Progenitor cell of endocrine pancreas (in vitro differentiated cells): ENCODE measurements at regions not wholly inside any gene's neighbourhood (a gene's known extent, or its start where the extent isn't known, plus 50 kb on each side); places are given as distances from the start of the nearest gene placed in this dataset.

ENCODE experiments used
- DNase-seq: peaks from one replicate; pipeline ENCODE4 v3.0.0; 2021; ENCODE audit warnings: low spot score; ENCODE audit not compliant: unreplicated experiment
- H3K27ac Mint-ChIP-seq: 2 replicates; pipeline ENCODE4 v1.8.0; 2021; ENCODE audit warnings: mild to moderate bottlenecking, moderate library complexity, mixed read lengths
- H3K27me3 Mint-ChIP-seq: 2 replicates; pipeline ENCODE4 v1.8.0; 2021; ENCODE audit warnings: mixed read lengths
- H3K36me3 Mint-ChIP-seq: 2 replicates; pipeline ENCODE4 v1.8.0; 2022; ENCODE audit warnings: mixed read lengths; ENCODE audit not compliant: insufficient read depth
- H3K4me1 Mint-ChIP-seq: 2 replicates; pipeline ENCODE4 v1.8.0; 2021; ENCODE audit warnings: low read depth, mixed read lengths
- H3K4me3 Mint-ChIP-seq: 2 replicates; pipeline ENCODE4 v1.8.0; 2021; ENCODE audit warnings: low read depth, mild to moderate bottlenecking, moderate library complexity, mixed read lengths
- H3K9me3 Mint-ChIP-seq: 2 replicates; pipeline ENCODE4 v1.8.0; 2021; ENCODE audit warnings: low read depth, mixed read lengths
- CTCF ChIP-seq: fragments of 200-600 bp; sonication (generic); IDR thresholded peaks from one replicate; pipeline ENCODE4 v1.5.0; 2021; ENCODE audit warnings: antibody characterized with exemption, mild to moderate bottlenecking; ENCODE audit not compliant: unreplicated experiment

GRCh38 chr2:5370158-5370557 is 322.0 kb upstream of the SOX11 start:
- H3K9me3 Mint-ChIP-seq: no peaks in the 10 kb centered on the region
- DNase-seq: no peak
- H3K27ac Mint-ChIP-seq: no peak overlapping the region
- H3K4me3 Mint-ChIP-seq: no peak overlapping the region
- TF ChIP-seq CTCF: no peak
- H3K36me3 Mint-ChIP-seq: no peaks in the 10 kb centered on the region
- peaks cover 3% of the 10 kb centered on the region for H3K27me3 Mint-ChIP-seq
- peaks cover 35% of the 10 kb centered on the region for H3K4me1 Mint-ChIP-seq

GRCh38 chr2:5372141-5372540 is 320.0 kb upstream of the SOX11 start:
- H3K27me3 Mint-ChIP-seq: no peaks in the 10 kb centered on the region
- H3K9me3 Mint-ChIP-seq: no peaks in the 10 kb centered on the region
- no peak for DNase-seq
- H3K27ac Mint-ChIP-seq: peak overlapping the region; percentile 98
- H3K4me1 Mint-ChIP-seq: peaks cover 33% of the 10 kb centered on the region
- TF ChIP-seq CTCF: no peak
- no peaks in the 10 kb centered on the region for H3K36me3 Mint-ChIP-seq
- H3K4me3 Mint-ChIP-seq: peak overlapping the region; percentile 88

GRCh38 chr2:5373200-5373599 is 319.0 kb upstream of the SOX11 start:
- H3K4me1 Mint-ChIP-seq: peaks cover 33% of the 10 kb centered on the region
- no peaks in the 10 kb centered on the region for H3K36me3 Mint-ChIP-seq
- peak overlapping the region; percentile 98 for H3K27ac Mint-ChIP-seq
- peak; percentile 20 for DNase-seq
- H3K4me3 Mint-ChIP-seq: peak overlapping the region; percentile 88
- no peak for TF ChIP-seq CTCF
- no peaks in the 10 kb centered on the region for H3K27me3 Mint-ChIP-seq
- no peaks in the 10 kb centered on the region for H3K9me3 Mint-ChIP-seq

- H3K4me3 Mint-ChIP-seq: no peak overlapping the region
- H3K4me1 Mint-ChIP-seq: peaks cover 22% of the 10 kb centered on the region
- H3K27ac Mint-ChIP-seq: peak overlapping the region; percentile 5
- H3K9me3 Mint-ChIP-seq: no peaks in the 10 kb centered on the region
- H3K36me3 Mint-ChIP-seq: no peaks in the 10 kb centered on the region
- no peaks in the 10 kb centered on the region for H3K27me3 Mint-ChIP-seq
- DNase-seq: no peak
- TF ChIP-seq CTCF: no peak
Measured at GRCh38 chr2:5374762-5375161, 317.4 kb upstream of the SOX11 start.

- no peak for DNase-seq
- H3K9me3 Mint-ChIP-seq: no peaks in the 10 kb centered on the region
- no peaks in the 10 kb centered on the region for H3K27me3 Mint-ChIP-seq
- TF ChIP-seq CTCF: no peak
- H3K4me3 Mint-ChIP-seq: no peak overlapping the region
- no peaks in the 10 kb centered on the region for H3K36me3 Mint-ChIP-seq
- no peak overlapping the region for H3K27ac Mint-ChIP-seq
- peaks cover 17% of the 10 kb centered on the region for H3K4me1 Mint-ChIP-seq
Measured at GRCh38 chr2:5377323-5377722, 314.9 kb upstream of the SOX11 start.
